ENCODE measurements at regions not wholly inside any gene's neighbourhood (a gene's known extent, or its start where the extent isn't known, plus 50 kb on each side); places are given as distances from the start of the nearest gene placed in this dataset.

DNA sequence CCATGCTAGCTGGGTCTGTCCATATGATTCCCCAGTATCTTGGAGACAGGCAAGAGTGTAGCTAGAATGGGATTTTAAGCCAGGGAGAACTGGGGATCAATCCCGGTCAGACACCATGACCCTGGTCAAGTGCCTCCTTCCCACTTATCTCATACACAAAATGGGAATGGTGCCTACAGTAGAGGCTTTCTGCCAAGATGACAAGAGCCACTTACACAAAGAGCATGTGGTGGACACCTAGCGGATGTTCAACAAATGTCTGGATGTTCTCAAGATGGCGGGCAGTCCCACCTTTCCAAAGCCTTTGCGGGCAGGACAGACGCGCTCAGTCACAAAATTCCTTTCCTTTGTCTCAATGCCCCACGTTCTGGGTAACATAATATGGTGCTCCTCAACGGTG is 57.3 kb downstream of the MAF start:
- ATAC-seq (ENCODE audit: low FRiP score in 2 of 2) (no peak), DNase-seq (no peak)
- no peaks in the 10 kb centered on the region for H3K9me3 ChIP-seq
- no peak overlapping the region for H3K4me3 ChIP-seq
- WGBS, 2 donors: 88 to 95% methylated on average over 8 of the region's 8 CpGs
- H3K4me1 ChIP-seq: no peaks in the 10 kb centered on the region
- no peaks in the 10 kb centered on the region for H3K36me3 ChIP-seq
- no peak overlapping the region for H3K27ac ChIP-seq
- H3K27me3 ChIP-seq: no peaks in the 10 kb centered on the region
- TF ChIP-seq, protein P1, sequence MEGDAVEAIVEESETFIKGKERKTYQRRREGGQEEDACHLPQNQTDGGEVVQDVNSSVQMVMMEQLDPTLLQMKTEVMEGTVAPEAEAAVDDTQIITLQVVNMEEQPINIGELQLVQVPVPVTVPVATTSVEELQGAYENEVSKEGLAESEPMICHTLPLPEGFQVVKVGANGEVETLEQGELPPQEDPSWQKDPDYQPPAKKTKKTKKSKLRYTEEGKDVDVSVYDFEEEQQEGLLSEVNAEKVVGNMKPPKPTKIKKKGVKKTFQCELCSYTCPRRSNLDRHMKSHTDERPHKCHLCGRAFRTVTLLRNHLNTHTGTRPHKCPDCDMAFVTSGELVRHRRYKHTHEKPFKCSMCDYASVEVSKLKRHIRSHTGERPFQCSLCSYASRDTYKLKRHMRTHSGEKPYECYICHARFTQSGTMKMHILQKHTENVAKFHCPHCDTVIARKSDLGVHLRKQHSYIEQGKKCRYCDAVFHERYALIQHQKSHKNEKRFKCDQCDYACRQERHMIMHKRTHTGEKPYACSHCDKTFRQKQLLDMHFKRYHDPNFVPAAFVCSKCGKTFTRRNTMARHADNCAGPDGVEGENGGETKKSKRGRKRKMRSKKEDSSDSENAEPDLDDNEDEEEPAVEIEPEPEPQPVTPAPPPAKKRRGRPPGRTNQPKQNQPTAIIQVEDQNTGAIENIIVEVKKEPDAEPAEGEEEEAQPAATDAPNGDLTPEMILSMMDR (IDR thresholded peaks at IDR 0.05): no peak
- no peak for TF ChIP-seq EP300 (IDR thresholded peaks at IDR 0.05)
- TF ChIP-seq POLR2A (IDR thresholded peaks at IDR 0.05): no peak
- TF ChIP-seq POLR2AphosphoS5 (IDR thresholded peaks at IDR 0.05): no peak

DNA sequence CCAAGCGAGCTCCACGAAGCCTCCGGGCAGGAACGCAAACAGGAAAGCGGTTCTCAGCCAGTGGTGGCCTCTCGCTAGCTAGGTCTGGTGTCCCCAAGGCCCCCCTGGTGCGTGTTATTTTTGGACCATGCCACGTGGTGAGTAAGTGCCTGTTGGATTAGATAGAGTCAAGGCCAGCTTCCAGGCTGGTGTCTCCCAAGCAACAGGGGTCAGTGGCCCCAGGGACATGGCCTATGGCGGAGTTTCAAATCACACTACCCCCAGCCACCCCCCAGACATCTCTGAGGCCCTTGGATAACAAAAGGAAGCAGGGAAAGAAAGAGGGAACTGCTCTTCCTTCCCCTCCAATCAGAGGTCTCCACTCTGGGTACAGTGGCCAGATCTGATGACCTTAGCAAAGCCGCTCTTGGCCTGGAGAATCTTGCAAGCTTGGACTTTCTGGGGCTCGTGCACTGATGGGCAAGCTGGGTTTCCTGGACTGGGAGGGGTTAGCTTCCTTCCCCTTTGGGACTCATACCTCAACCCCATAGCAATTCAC is 58.2 kb downstream of the MAF start:
- WGBS, 2 donors: 57 to 76% methylated on average over 11 of the region's 11 CpGs
- ATAC-seq (ENCODE audit: low FRiP score in 2 of 2): peak in 1 of 2 donors; percentile 90
- no peak for DNase-seq

DNA sequence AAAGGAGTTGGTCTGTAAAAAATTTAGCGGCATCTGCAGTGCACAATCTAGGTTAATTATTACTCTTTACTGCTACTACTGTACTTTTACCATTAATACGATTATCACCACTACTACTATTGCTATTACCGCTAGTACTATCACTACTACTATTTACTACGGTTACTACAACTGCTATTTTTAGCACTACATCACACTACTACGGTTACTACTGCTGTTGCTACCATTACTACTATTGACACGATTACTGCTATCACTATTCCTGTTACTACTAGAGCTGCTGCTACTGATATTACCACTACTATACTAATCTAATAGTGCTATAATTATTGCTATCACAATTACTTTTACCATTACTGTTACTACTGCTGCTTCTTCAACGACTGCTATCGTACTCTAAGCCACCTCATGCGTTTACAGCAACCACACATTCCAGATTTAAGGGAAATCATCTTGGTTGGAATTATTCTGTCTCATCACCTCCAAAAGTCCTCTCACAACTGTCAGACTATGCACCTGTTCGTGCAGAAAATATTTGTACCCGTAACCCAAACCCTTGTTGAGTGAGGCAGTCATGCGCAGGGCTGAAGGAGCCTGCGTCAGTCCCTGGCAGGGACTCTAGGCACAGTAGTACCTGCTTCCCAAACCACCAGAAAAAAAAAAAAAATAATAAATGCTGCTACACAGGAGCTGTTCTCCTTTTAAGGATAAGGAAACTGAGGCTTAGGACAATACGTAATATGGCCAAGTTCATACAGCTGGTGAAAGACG is 59.5 kb downstream of the MAF start:
- TF ChIP-seq, protein P1 (IDR thresholded peaks at IDR 0.05): no peak
- no peak for TF ChIP-seq POLR2AphosphoS5 (IDR thresholded peaks at IDR 0.05)
- no peak for TF ChIP-seq POLR2A (IDR thresholded peaks at IDR 0.05)
- no peak for TF ChIP-seq EP300 (IDR thresholded peaks at IDR 0.05)
- ATAC-seq (ENCODE audit: low FRiP score in 2 of 2) (no peak), DNase-seq (no peak)
- 95% methylated on average over 15 of the region's 15 CpGs for WGBS, 2 donors
- no peaks in the 10 kb centered on the region for H3K36me3 ChIP-seq
- H3K4me1 ChIP-seq: no peaks in the 10 kb centered on the region
- H3K4me3 ChIP-seq: no peak overlapping the region
- no peaks in the 10 kb centered on the region for H3K27me3 ChIP-seq
- no peaks in the 10 kb centered on the region for H3K9me3 ChIP-seq
- no peak overlapping the region for H3K27ac ChIP-seq

More for the DNA sequence above, 58.2 kb downstream of the MAF start:
- no peaks in the 10 kb centered on the region for H3K36me3 ChIP-seq
- H3K27me3 ChIP-seq: no peaks in the 10 kb centered on the region
- H3K27ac ChIP-seq: peak overlapping the region in 1 of 4 donors; percentile 39
- H3K4me1 ChIP-seq: no peaks in the 10 kb centered on the region
- H3K9me3 ChIP-seq: no peaks in the 10 kb centered on the region
- no peak overlapping the region for H3K4me3 ChIP-seq
- TF ChIP-seq EP300 (IDR thresholded peaks at IDR 0.05): no peak
- TF ChIP-seq, protein P1 (IDR thresholded peaks at IDR 0.05): no peak
- TF ChIP-seq POLR2AphosphoS5 (IDR thresholded peaks at IDR 0.05): no peak
- TF ChIP-seq POLR2A (IDR thresholded peaks at IDR 0.05): no peak

DNA sequence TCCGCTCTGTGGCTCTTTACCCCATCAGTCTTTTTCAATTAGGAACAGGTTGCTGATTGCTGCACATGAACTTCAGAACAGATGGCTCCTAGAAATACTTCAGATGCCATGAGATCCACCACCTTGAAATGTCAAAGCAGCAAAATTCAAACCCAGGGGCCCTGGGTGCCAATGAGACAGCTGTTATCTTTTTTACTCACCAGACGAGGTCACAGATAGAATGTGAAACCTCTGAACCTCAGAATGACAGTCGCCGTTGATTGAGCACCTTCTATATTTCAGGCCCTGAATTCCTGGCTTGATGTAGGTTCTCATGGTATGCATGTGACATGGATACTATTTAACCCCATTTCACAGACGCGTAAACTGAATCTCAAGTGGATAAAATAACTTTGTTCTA is 63.0 kb downstream of the MAF start:
- ATAC-seq (ENCODE audit: low FRiP score in 2 of 2) (no peak), DNase-seq (no peak)
- Histone ChIP-seq H3K9me3 (no peaks in the 10 kb centered on the region), H3K4me1 (no peaks in the 10 kb centered on the region), H3K27ac (no peak overlapping the region), H3K36me3 (no peaks in the 10 kb centered on the region), H3K4me3 (no peak overlapping the region), H3K27me3 (no peaks in the 10 kb centered on the region)
- WGBS, 2 donors: 81 to 84% methylated on average over 6 of the region's 6 CpGs
- TF ChIP-seq, protein P1 (IDR thresholded peaks at IDR 0.05): no peak
- TF ChIP-seq POLR2AphosphoS5 (IDR thresholded peaks at IDR 0.05) (no peak), POLR2A (IDR thresholded peaks at IDR 0.05) (no peak), EP300 (IDR thresholded peaks at IDR 0.05) (no peak)

DNA sequence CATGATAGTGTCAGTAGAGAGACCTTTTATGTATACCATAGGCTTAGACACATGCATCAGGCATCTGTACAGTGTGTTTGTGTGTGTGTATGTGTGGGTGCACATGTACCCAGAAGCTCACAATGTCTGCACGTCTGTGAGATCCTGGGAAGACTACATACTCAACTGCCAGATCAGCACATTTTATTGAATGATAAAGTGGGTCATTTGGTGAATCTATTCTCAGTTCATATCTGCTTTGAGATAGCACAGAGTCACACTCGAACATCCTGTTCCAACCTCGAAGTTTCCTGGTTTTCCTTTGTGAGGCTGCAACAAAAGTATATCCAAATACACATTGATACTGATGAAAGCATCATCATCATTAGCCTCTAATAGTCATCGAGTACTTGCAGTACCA is 63.6 kb downstream of the MAF start:
- TF ChIP-seq POLR2A (IDR thresholded peaks at IDR 0.05): no peak
- TF ChIP-seq, protein P1 (IDR thresholded peaks at IDR 0.05): no peak
- Histone ChIP-seq H3K4me1 (no peaks in the 10 kb centered on the region), H3K36me3 (no peaks in the 10 kb centered on the region), H3K4me3 (no peak overlapping the region), H3K9me3 (no peaks in the 10 kb centered on the region), H3K27ac (no peak overlapping the region), H3K27me3 (no peaks in the 10 kb centered on the region)
- DNase-seq: no peak
- WGBS, 2 donors: 70% methylated on average over 3 to 4 of the region's 4 CpGs
- ATAC-seq (ENCODE audit: low FRiP score in 2 of 2): no peak

Measured in upper lobe of left lung (tissue), 6 donors.